HK-2 (cell line): ENCODE measurements at regions not wholly inside any gene's neighbourhood (a gene's known extent, or its start where the extent isn't known, plus 50 kb on each side); places are given as distances from the start of the nearest gene placed in this dataset.

Source experiments
- DNase-seq: peaks from one replicate; pipeline ENCODE4 v3.0.0-alpha.2; 2018; ENCODE audit not compliant: unreplicated experiment

GRCh38 chr5:128667152-128667551 lies 129.1 kb upstream of the FBN2 start:
- DNase-seq = no peak

DNA sequence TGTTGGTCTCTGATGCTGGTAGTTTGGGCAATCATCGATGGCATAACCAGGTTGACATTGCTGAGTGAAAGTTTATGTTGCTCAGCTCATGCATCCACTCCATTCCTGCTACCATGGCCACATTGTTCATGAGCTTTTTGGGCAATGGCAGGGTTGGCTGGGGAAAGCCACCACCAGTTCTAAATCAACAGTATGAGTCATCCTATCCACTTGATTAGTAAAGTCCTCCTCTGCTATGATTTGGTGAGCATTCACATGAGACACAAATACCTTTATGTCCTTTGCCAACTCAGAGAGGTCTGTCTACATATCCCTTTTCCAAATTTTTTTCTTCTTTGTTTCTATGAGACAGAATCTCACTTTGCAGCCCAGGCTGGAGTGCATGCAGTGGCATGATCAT lies 129.7 kb upstream of the FBN2 start:
- DNase-seq = no peak

- DNase-seq = no peak
These were observed 130.9 kb upstream of the FBN2 start for GRCh38 chr5:128668921-128669320.

DNA sequence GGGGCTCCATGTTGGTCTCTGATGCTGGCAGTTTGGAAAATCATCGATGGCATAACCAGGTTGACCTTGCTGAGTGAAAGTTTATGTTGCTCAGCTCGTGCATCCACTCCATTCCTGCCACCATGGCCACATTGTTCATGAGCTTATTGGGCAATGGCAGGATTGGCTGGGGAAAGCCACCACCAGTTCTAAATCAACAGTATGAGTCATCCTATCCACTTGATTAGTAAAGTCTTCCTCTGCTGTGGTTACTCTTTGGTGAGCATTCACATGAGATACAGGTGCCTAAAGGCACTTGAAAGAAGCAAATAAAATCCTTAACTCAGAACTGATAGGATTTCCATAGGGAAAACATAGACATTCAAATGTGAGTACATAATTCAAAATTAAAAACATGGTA lies 131.8 kb upstream of the FBN2 start:
- DNase-seq = no peak

DNA sequence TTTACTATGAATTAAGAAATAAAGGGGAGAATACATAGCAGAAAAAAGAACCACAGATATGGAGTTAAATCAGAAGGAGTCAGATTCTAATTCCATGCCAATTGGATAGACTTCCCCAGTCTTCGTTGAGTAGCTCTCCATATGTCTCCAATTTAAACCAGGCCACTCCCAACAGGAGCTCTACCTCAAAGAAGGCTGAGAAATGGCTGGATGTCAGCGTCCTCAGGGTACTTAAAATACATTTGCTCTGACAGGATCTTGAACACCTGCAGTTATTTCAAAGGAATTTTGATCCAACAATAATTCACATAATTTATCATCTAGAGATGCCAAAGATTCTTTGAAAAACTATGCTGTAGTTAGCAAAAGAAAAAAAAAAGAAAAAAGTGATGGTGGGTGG lies 133.9 kb upstream of the FBN2 start:
- no peak for DNase-seq

DNA sequence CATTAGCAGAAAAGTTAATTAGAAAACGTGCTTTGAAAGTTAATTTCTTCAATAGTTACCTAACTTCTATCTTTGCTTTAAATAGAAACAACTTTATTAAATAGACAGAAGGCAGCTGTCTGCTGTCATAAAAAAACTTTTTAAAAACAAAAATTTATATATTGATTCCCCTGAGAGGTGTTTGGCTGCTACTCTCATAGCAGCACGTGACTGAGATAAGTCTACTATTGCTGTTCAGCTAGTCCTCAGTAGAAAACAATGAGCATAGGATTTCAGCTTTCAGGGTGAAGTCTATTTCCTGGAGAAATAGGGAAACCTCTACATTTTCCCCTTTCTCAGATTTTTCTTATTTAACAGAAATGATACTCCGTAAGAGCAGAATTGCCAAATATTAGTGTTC lies 135.0 kb upstream of the FBN2 start:
- no peak for DNase-seq

GRCh38 chr5:128673411-128673957 lies 135.4 kb upstream of the FBN2 start:
- DNase-seq = no peak

- no peak for DNase-seq
These were observed 135.9 kb upstream of the FBN2 start for GRCh38 chr5:128673970-128674369.

GRCh38 chr5:128674837-128675446 lies 136.9 kb upstream of the FBN2 start:
- DNase-seq = peak; percentile 27

- no peak for DNase-seq
These were observed 143.1 kb upstream of the FBN2 start for GRCh38 chr5:128681096-128681495.

DNA sequence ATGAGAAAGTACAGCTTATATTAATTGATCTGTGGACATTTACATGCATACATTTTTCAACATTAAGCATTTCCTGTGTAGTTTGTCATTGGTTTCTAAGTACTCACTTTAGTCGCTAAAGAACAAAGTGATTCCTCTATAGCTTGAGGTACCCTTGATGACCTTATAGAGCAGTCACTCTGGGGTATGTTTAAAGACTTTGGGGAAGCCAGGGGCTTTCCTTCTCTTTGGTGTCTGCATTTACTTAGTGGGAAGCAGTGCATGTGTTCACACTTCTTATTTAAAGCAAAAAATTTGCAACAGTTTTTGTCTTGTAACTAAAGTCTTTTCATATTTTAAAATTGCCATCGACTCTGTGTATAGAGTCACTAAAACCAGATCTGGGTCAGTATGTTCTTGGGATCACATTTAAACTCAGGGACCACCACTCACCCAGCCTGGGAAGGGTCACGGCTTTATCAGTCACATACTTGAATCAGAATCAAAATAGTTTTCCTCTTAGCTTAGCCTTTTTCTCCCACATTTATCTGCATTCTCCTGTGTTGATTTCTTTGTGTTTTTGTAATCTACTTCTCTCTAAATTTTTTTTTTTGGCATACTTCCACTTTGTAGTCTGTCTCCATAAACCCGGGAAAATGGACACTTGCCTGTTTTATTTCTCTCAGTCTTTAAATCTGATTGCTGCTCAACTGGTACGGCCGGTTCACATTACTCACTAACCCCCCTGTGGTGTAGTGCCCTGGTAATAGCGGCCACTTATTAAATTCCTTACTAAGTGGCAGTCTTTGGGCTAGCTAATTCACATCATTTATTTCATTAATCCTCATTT lies 143.9 kb upstream of the FBN2 start:
- no peak for DNase-seq

GRCh38 chr5:128682669-128683068 lies 144.6 kb upstream of the FBN2 start:
- no peak for DNase-seq

GRCh38 chr5:128684961-128685360 lies 146.9 kb upstream of the FBN2 start:
- no peak for DNase-seq

- no peak for DNase-seq
These were observed 149.9 kb upstream of the FBN2 start for GRCh38 chr5:128687930-128688329.

GRCh38 chr5:128693764-128694163 lies 155.7 kb upstream of the FBN2 start:
- no peak for DNase-seq

GRCh38 chr5:128695791-128696530 lies 157.9 kb upstream of the FBN2 start:
- DNase-seq = no peak

DNA sequence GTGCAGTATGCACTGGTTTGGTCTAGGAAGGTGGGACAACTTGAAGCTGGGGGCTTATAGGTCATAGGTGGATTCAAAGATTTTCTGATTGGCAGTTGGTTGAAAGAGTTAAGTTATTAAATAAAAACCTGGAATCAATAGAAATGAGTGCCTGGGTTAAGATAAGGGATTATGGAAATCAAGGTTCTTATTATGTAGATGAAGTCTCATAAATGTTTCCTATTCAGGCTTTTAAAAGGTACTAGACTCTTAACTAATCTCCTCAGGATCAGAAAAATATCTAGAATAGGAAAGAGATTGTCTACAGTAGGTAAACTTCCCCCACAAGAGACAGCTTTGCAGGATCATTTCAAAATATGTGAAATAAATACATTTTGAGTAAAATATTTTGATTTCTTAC lies 163.3 kb upstream of the FBN2 start:
- no peak for DNase-seq

GRCh38 chr5:128703322-128703721 lies 165.3 kb upstream of the FBN2 start:
- no peak for DNase-seq

GRCh38 chr5:128706269-128706668 lies 168.2 kb upstream of the FBN2 start:
- DNase-seq = no peak

GRCh38 chr5:128708841-128709240 lies 170.8 kb upstream of the FBN2 start:
- DNase-seq = no peak

DNA sequence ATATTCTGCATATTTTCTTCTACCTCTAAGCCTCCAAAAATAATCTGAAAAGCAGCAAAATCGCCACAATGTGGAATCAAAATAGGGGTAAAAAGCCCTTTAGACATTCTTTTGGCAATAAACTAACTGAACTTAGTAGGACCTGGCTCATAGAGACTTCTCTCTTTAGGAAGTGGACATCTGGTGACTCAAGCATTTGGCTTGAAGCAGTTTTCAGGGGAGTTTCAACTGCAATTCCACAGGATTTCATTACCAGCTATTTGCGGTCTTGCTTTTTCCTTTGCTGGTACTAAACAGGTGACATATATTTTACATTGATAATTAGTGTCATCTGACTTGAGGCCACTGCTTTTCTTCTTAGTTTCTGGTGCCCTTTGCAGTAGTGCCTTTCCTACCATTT lies 173.2 kb upstream of the FBN2 start:
- no peak for DNase-seq

DNA sequence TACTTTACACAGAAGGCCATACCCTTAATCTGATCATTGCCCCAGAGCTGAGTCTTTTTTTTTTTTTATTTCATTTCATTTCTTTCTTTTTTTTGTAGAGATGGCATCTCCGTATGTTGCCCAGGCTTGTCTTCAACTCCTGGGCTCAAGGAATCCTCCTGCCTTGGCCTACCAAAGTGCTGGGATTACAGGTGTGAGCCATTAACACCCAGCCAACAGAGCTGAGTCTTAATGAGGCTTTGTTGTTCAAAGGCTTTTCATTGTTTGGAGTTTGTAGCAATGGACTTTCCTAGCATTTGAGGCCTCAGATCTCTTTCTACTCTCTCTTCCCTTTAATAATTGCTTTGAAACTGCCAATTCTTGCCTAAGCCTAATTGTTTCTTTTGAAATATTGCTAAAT lies 176.5 kb upstream of the FBN2 start:
- DNase-seq = no peak

DNA sequence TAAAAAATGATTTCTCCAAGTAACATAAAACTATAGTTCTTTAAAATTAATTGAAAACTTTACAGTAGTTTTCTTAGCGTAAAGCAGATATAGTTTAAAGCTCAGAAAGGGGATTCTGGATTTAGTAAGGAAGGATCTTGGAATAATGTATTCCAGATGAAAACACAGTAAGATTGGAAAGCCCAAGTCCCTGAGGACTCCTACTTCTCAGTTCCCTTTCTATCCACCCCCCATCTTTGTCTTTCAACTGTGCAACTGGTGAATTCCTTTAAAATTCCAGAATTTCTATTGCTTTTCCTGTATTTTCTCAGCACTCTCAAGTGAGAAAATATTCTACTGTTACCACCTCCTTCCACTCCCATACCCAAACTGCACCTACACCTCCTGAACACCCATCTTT lies 184.5 kb upstream of the FBN2 start:
- DNase-seq = no peak
